ENCODE measurements at regions not wholly inside any gene's neighbourhood (a gene's known extent, or its start where the extent isn't known, plus 50 kb on each side); places are given as distances from the start of the nearest gene placed in this dataset.

GRCh38 chr16:72256398-72257066 is 84.6 kb upstream of the PMFBP1 start:
- ChIA-PET POLR2A (no interaction called here), CTCF (no interaction called here), RAD21 (ENCODE audit: low non-redundant PET in 1 of 2, low total read pairs in 2 of 2, uncharacterized antibody in 2 of 2, unreplicated experiment in 2 of 2) (no interaction called here)
- no peak for DNase-seq (ENCODE audit: low read depth, low spot score)
- no peak for ATAC-seq
- no TSS peak for BruUV-seq (replicated peaks)
- H3K9me2 ChIP-seq (ENCODE audit: insufficient read depth) = no peaks in the 10 kb centered on the region
- TF ChIP-seq SRF (IDR thresholded peaks at IDR 0.05; ENCODE audit: low read depth) (no peak), ZNF274 (IDR thresholded peaks at IDR 0.05; ENCODE audit: low read depth, low read length) (no peak), POLR2AphosphoS5 (IDR thresholded peaks at IDR 0.05; ENCODE audit: low read depth, low read length) (no peak), SP1 (IDR thresholded peaks at IDR 0.05; ENCODE audit: low read depth) (no peak), RAD21 (IDR thresholded peaks at IDR 0.05; ENCODE audit: low read depth) (no peak), TCF7L2 (IDR thresholded peaks at IDR 0.05; ENCODE audit: borderline replicate concordance, extremely low read depth, insufficient read depth, insufficient read length) (no peak), FOSL1 (IDR thresholded peaks at IDR 0.05; ENCODE audit: low read depth) (no peak), ZFX (IDR thresholded peaks at IDR 0.05) (no peak), ELF1 (IDR thresholded peaks at IDR 0.05; ENCODE audit: borderline replicate concordance, low read depth) (no peak), CEBPB (IDR thresholded peaks at IDR 0.05; ENCODE audit: low read depth) (no peak), EZH2 (IDR thresholded peaks at IDR 0.05) (no peak), CTCF (IDR thresholded peaks at IDR 0.05 in 2 of 3, conservative IDR thresholded peaks at IDR 0.05 in 1 of 3; ENCODE audit: borderline replicate concordance in 1 of 3, insufficient read depth in 1 of 3, low read depth in 2 of 3, low read length in 2 of 3) (no peak), EGR1 (IDR thresholded peaks at IDR 0.05; ENCODE audit: low read depth) (no peak), SIN3A (IDR thresholded peaks at IDR 0.05; ENCODE audit: low read depth) (no peak), POLR2A (IDR thresholded peaks at IDR 0.05; ENCODE audit: borderline replicate concordance, extremely low read depth, insufficient read depth, insufficient read length) (no peak)
- TF ChIP-seq, protein P1, sequence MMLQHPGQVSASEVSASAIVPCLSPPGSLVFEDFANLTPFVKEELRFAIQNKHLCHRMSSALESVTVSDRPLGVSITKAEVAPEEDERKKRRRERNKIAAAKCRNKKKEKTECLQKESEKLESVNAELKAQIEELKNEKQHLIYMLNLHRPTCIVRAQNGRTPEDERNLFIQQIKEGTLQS (IDR thresholded peaks at IDR 0.05) = no peak
- TF ChIP-seq, protein P2, sequence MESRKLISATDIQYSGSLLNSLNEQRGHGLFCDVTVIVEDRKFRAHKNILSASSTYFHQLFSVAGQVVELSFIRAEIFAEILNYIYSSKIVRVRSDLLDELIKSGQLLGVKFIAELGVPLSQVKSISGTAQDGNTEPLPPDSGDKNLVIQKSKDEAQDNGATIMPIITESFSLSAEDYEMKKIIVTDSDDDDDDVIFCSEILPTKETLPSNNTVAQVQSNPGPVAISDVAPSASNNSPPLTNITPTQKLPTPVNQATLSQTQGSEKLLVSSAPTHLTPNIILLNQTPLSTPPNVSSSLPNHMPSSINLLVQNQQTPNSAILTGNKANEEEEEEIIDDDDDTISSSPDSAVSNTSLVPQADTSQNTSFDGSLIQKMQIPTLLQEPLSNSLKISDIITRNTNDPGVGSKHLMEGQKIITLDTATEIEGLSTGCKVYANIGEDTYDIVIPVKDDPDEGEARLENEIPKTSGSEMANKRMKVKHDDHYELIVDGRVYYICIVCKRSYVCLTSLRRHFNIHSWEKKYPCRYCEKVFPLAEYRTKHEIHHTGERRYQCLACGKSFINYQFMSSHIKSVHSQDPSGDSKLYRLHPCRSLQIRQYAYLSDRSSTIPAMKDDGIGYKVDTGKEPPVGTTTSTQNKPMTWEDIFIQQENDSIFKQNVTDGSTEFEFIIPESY (IDR thresholded peaks at IDR 0.05; ENCODE audit: extremely low read depth, insufficient replicate concordance, low read length) = no peak
- H2AFZ ChIP-seq (ENCODE audit: low read depth, low read length, poor library complexity, severe bottlenecking) = no peak overlapping the region
- no peak overlapping the region for H3K4me3 ChIP-seq (replicated peaks in 1 of 2; ENCODE audit: low read depth in 1 of 2, low read length in 2 of 2)
- no peak overlapping the region for H3K9ac ChIP-seq (ENCODE audit: low read length)
- intact Hi-C loops (cut with micrococcal nuclease) = no loop called here
- no peaks in the 10 kb centered on the region for H3K36me3 ChIP-seq (ENCODE audit: control insufficient read depth in 1 of 2, insufficient read depth in 2 of 2, low read length in 2 of 2)
- H3K9me3 ChIP-seq (ENCODE audit: control insufficient read depth in 1 of 2, insufficient read depth in 1 of 2, low read depth in 1 of 2, low read length in 2 of 2) = no peaks in the 10 kb centered on the region
- H4K20me1 ChIP-seq (ENCODE audit: insufficient read depth) = no peaks in the 10 kb centered on the region
- no peaks in the 10 kb centered on the region for H3K79me2 ChIP-seq (ENCODE audit: insufficient read depth, low read length)
- H3K27ac ChIP-seq (ENCODE audit: low read depth, low read length) = no peak overlapping the region
- no peak overlapping the region for H3K4me2 ChIP-seq (ENCODE audit: low read length)
- H3K27me3 ChIP-seq (ENCODE audit: insufficient read depth, low read length) = no peaks in the 10 kb centered on the region
- H3K4me1 ChIP-seq (ENCODE audit: control insufficient read depth in 1 of 2, insufficient read depth in 2 of 2, low read length in 2 of 2) = no peaks in the 10 kb centered on the region

All from HCT116 (cell line).